H1 (cell line): ENCODE measurements at regions not wholly inside any gene's neighbourhood (a gene's known extent, or its start where the extent isn't known, plus 50 kb on each side); places are given as distances from the start of the nearest gene placed in this dataset.

Source experiments
- EZH2 ChIP-seq: fragments of 200-600 bp; sonication (generic); IDR thresholded peaks from 2 replicates; pipeline ENCODE4 v1.7.1; 2012; ENCODE audit warnings: low read depth, mild to moderate bottlenecking, moderate library complexity, low read length, inconsistent platforms; ENCODE audit not compliant: severe bottlenecking

GRCh38 chr21:16072221-16072620, 342.4 kb downstream of the USP25 start (continued):
- no peak for TF ChIP-seq EZH2
